Activated CD4-positive, alpha-beta T cell treated with anti-CD3 and anti-CD28 coated beads, Interleukin-2, amount 10 ng/mL, durations not matched to agents 24 days and 14 days (primary cell): ENCODE measurements at regions not wholly inside any gene's neighbourhood (a gene's known extent, or its start where the extent isn't known, plus 50 kb on each side); places are given as distances from the start of the nearest gene placed in this dataset.
"Not testable (repeated sequence)": the region's sequence is repeated elsewhere in the genome, so short reads cannot be mapped to it uniquely, and the experiment has no call there.

Source experiments
- DNase-seq: peaks from one replicate; pipeline ENCODE4 v3.0.0; 2022
- H3K27ac Mint-ChIP-seq: one replicate; pipeline ENCODE4 v1.8.0; 2022; ENCODE audit warnings: mild to moderate bottlenecking, mixed read lengths
- H3K27me3 Mint-ChIP-seq: one replicate; pipeline ENCODE4 v1.8.0; 2022; ENCODE audit warnings: mixed read lengths
- H3K36me3 Mint-ChIP-seq: one replicate; pipeline ENCODE4 v1.8.0; 2022; ENCODE audit warnings: low read depth, mild to moderate bottlenecking, mixed read lengths
- H3K4me1 Mint-ChIP-seq: one replicate; pipeline ENCODE4 v1.8.0; 2021; ENCODE audit warnings: mixed read lengths
- H3K4me3 Mint-ChIP-seq: one replicate; pipeline ENCODE4 v1.8.0; 2022; ENCODE audit warnings: mild to moderate bottlenecking, moderate library complexity, mixed read lengths
- H3K9me3 Mint-ChIP-seq: one replicate; pipeline ENCODE4 v1.8.0; 2021; ENCODE audit warnings: mixed read lengths
- intact Hi-C: fragments of 100-400 bp; cut with micrococcal nuclease; formaldehyde crosslinking; loops from one replicate; pipeline ENCODE4 v1.15.1; 2023

- Mint-ChIP-seq H3K4me3 (no peak overlapping the region), H3K27me3 (no peaks in the 10 kb centered on the region), H3K4me1 (no peaks in the 10 kb centered on the region), H3K27ac (no peak overlapping the region), H3K9me3 (peaks cover 58% of the 10 kb centered on the region), H3K36me3 (peaks cover 8% of the 10 kb centered on the region)
- DNase-seq: no peak
- intact Hi-C loops: no loop called here
Observed at GRCh38 chr7:57216340-57216739, 84.1 kb upstream of the ZNF479 start.

- intact Hi-C loops: no loop called here
- Mint-ChIP-seq H3K27me3 (no peaks in the 10 kb centered on the region), H3K4me1 (no peaks in the 10 kb centered on the region), H3K4me3 (no peak overlapping the region), H3K27ac (no peak overlapping the region), H3K36me3 (peaks cover 8% of the 10 kb centered on the region), H3K9me3 (peaks cover 60% of the 10 kb centered on the region)
- no peak for DNase-seq
Observed at GRCh38 chr7:57218196-57218716, 86.0 kb upstream of the ZNF479 start.

GRCh38 chr7:57220746-57221145 is 88.5 kb upstream of the ZNF479 start:
- Mint-ChIP-seq H3K27me3 (no peaks in the 10 kb centered on the region), H3K27ac (no peak overlapping the region), H3K36me3 (peaks cover 8% of the 10 kb centered on the region), H3K9me3 (peaks cover 54% of the 10 kb centered on the region), H3K4me3 (no peak overlapping the region), H3K4me1 (no peaks in the 10 kb centered on the region)
- intact Hi-C loops: no loop called here
- DNase-seq: no peak

- H3K27ac Mint-ChIP-seq: no peak overlapping the region
- H3K9me3 Mint-ChIP-seq: peaks cover 33% of the 10 kb centered on the region
- intact Hi-C loops: no loop called here
- DNase-seq: no peak
- H3K27me3 Mint-ChIP-seq: no peaks in the 10 kb centered on the region
- H3K4me1 Mint-ChIP-seq: no peaks in the 10 kb centered on the region
- H3K4me3 Mint-ChIP-seq: no peak overlapping the region
- no peaks in the 10 kb centered on the region for H3K36me3 Mint-ChIP-seq
Observed at GRCh38 chr7:57225666-57226065, 93.4 kb upstream of the ZNF479 start.

- H3K27ac Mint-ChIP-seq, H3K4me1 Mint-ChIP-seq, intact Hi-C loops, H3K27me3 Mint-ChIP-seq, H3K36me3 Mint-ChIP-seq, DNase-seq, H3K4me3 Mint-ChIP-seq: not testable (repeated sequence)
- H3K9me3 Mint-ChIP-seq: peaks cover 37% of the 10 kb centered on the region
Observed at GRCh38 chr7:57241236-57241635, 109.0 kb upstream of the ZNF479 start.

GRCh38 chr7:57243551-57243950 is 111.3 kb upstream of the ZNF479 start:
- H3K27me3 Mint-ChIP-seq, H3K4me3 Mint-ChIP-seq, DNase-seq, H3K4me1 Mint-ChIP-seq, intact Hi-C loops, H3K36me3 Mint-ChIP-seq, H3K27ac Mint-ChIP-seq: not testable (repeated sequence)
- H3K9me3 Mint-ChIP-seq: peaks cover 29% of the 10 kb centered on the region

GRCh38 chr7:57244345-57244980 is 112.2 kb upstream of the ZNF479 start:
- H3K27me3 Mint-ChIP-seq, H3K4me1 Mint-ChIP-seq, H3K4me3 Mint-ChIP-seq, DNase-seq, intact Hi-C loops, H3K27ac Mint-ChIP-seq, H3K36me3 Mint-ChIP-seq: not testable (repeated sequence)
- H3K9me3 Mint-ChIP-seq: peaks cover 29% of the 10 kb centered on the region

GRCh38 chr7:57245206-57245605 is 113.0 kb upstream of the ZNF479 start:
- no peaks in the 10 kb centered on the region for H3K27me3 Mint-ChIP-seq
- no peak for DNase-seq
- peaks cover 29% of the 10 kb centered on the region for H3K9me3 Mint-ChIP-seq
- H3K27ac Mint-ChIP-seq: no peak overlapping the region
- no peak overlapping the region for H3K4me3 Mint-ChIP-seq
- H3K36me3 Mint-ChIP-seq: no peaks in the 10 kb centered on the region
- no peaks in the 10 kb centered on the region for H3K4me1 Mint-ChIP-seq
- intact Hi-C loops: no loop called here

GRCh38 chr7:57250801-57251200 is 118.6 kb upstream of the ZNF479 start:
- Mint-ChIP-seq H3K9me3 (peaks cover 7% of the 10 kb centered on the region), H3K4me3 (no peak overlapping the region), H3K36me3 (no peaks in the 10 kb centered on the region), H3K27ac (no peak overlapping the region), H3K4me1 (no peaks in the 10 kb centered on the region), H3K27me3 (no peaks in the 10 kb centered on the region)
- DNase-seq: no peak
- intact Hi-C loops: no loop called here

GRCh38 chr7:57256637-57257375 is 124.6 kb upstream of the ZNF479 start:
- no peaks in the 10 kb centered on the region for H3K36me3 Mint-ChIP-seq
- H3K4me3 Mint-ChIP-seq: no peak overlapping the region
- H3K4me1 Mint-ChIP-seq: no peaks in the 10 kb centered on the region
- H3K27me3 Mint-ChIP-seq: no peaks in the 10 kb centered on the region
- H3K27ac Mint-ChIP-seq: no peak overlapping the region
- no peaks in the 10 kb centered on the region for H3K9me3 Mint-ChIP-seq
- intact Hi-C loops: no loop called here
- no peak for DNase-seq

GRCh38 chr7:57274535-57275283 is 142.5 kb upstream of the ZNF479 start:
- intact Hi-C loops: no loop called here
- DNase-seq: no peak
- Mint-ChIP-seq H3K27ac (no peak overlapping the region), H3K27me3 (no peaks in the 10 kb centered on the region), H3K4me3 (no peak overlapping the region), H3K9me3 (peaks cover 21% of the 10 kb centered on the region), H3K36me3 (no peaks in the 10 kb centered on the region), H3K4me1 (no peaks in the 10 kb centered on the region)

- DNase-seq: no peak
- no peaks in the 10 kb centered on the region for H3K27me3 Mint-ChIP-seq
- H3K36me3 Mint-ChIP-seq: peaks cover 2% of the 10 kb centered on the region
- H3K9me3 Mint-ChIP-seq: peaks cover 6% of the 10 kb centered on the region
- no peaks in the 10 kb centered on the region for H3K4me1 Mint-ChIP-seq
- H3K27ac Mint-ChIP-seq: no peak overlapping the region
- H3K4me3 Mint-ChIP-seq: no peak overlapping the region
- intact Hi-C loops: no loop called here
Observed at GRCh38 chr7:57300747-57301146, 149.2 kb upstream of the ZNF716 start.

- DNase-seq: no peak
- peaks cover 15% of the 10 kb centered on the region for H3K9me3 Mint-ChIP-seq
Observed at GRCh38 chr7:57305192-57305748, 144.7 kb upstream of the ZNF716 start.

More at GRCh38 chr7:57305192-57305748, 144.7 kb upstream of the ZNF716 start:
- H3K27me3 Mint-ChIP-seq: no peaks in the 10 kb centered on the region
- no peak overlapping the region for H3K27ac Mint-ChIP-seq
- H3K36me3 Mint-ChIP-seq: peaks cover 2% of the 10 kb centered on the region
- no peaks in the 10 kb centered on the region for H3K4me1 Mint-ChIP-seq
- intact Hi-C loops: no loop called here
- no peak overlapping the region for H3K4me3 Mint-ChIP-seq
